Keratinocyte (primary cell): ENCODE measurements at regions not wholly inside any gene's neighbourhood (a gene's known extent, or its start where the extent isn't known, plus 50 kb on each side); places are given as distances from the start of the nearest gene placed in this dataset.

Source experiments
- DNase-seq: peaks from one replicate; pipeline ENCODE4 v3.0.0-alpha.2; 2011; ENCODE audit warnings: low read depth, missing footprints, low spot score
- FAIRE-seq: peaks from 2 replicates; lab custom pipeline; 2011; peaks lifted over from hg19 to GRCh38; lab: Jason Lieb, UNC
- H2AFZ ChIP-seq: 2 replicates; pipeline ENCODE4 v1.6.0; 2012; ENCODE audit warnings: low read length, control low read depth, inconsistent platforms; ENCODE audit not compliant: control insufficient read depth
- H3K27ac ChIP-seq: 2 replicates; pipeline ENCODE4 v1.5.1; 2011; ENCODE audit warnings: low read length; ENCODE audit not compliant: control insufficient read depth, insufficient read depth
- H3K27me3 ChIP-seq: 3 replicates; pipeline ENCODE4 v1.6.0; 2011; ENCODE audit warnings: low read length; ENCODE audit not compliant: control insufficient read depth, insufficient read depth; ENCODE audit errors: extremely low read depth
- H3K36me3 ChIP-seq, 2 experiments: 2 replicates in 1 of 2; 3 replicates in 1 of 2; pipeline ENCODE4 v1.5.1; 2011; ENCODE audit warnings: low read length in 2 of 2, mild to moderate bottlenecking in 1 of 2; ENCODE audit not compliant: control insufficient read depth in 2 of 2, insufficient read depth in 2 of 2; ENCODE audit errors: extremely low read depth in 1 of 2
- H3K4me1 ChIP-seq: 3 replicates; pipeline ENCODE4 v1.5.1; 2011; ENCODE audit warnings: low read length; ENCODE audit not compliant: control insufficient read depth, insufficient read depth; ENCODE audit errors: extremely low read depth
- H3K4me2 ChIP-seq: 3 replicates; pipeline ENCODE4 v1.6.0; 2011; ENCODE audit warnings: low read depth, low read length; ENCODE audit not compliant: control insufficient read depth, insufficient read depth; ENCODE audit errors: extremely low read depth
- H3K4me3 ChIP-seq, 3 experiments: fragments of 200-600 bp in 1 of 3; sonication (generic) in 1 of 3; 2 replicates in 2 of 3; 3 replicates in 1 of 3; pipeline ENCODE4 v1.5.1; 2011 to 2016; ENCODE audit warnings: low read length in 3 of 3, mild to moderate bottlenecking in 3 of 3, control low read depth in 2 of 3, inconsistent platforms in 1 of 3, low read depth in 1 of 3, mixed read lengths in 1 of 3, mixed run types in 1 of 3, moderate library complexity in 1 of 3; ENCODE audit not compliant: control insufficient read depth in 2 of 3, insufficient read depth in 2 of 3; ENCODE audit errors: extremely low read depth in 1 of 3
- H3K79me2 ChIP-seq: 2 replicates; pipeline ENCODE4 v1.6.0; 2012; ENCODE audit warnings: low read length; ENCODE audit not compliant: control insufficient read depth, insufficient read depth
- H3K9ac ChIP-seq: 3 replicates; pipeline ENCODE4 v1.6.0; 2011; ENCODE audit warnings: low read length; ENCODE audit not compliant: control insufficient read depth, insufficient read depth; ENCODE audit errors: extremely low read depth
- H3K9me1 ChIP-seq: 3 replicates; pipeline ENCODE4 v1.6.0; 2011; ENCODE audit warnings: low read length; ENCODE audit not compliant: control insufficient read depth, insufficient read depth; ENCODE audit errors: extremely low read depth
- H3K9me3 ChIP-seq: 2 replicates; pipeline ENCODE4 v1.5.1; 2012; ENCODE audit warnings: low read depth, low read length; ENCODE audit not compliant: control insufficient read depth
- H4K20me1 ChIP-seq: 3 replicates; pipeline ENCODE4 v1.6.0; 2011; ENCODE audit warnings: low read length; ENCODE audit not compliant: control insufficient read depth, insufficient read depth; ENCODE audit errors: extremely low read depth
- CTCF ChIP-seq, 3 experiments: IDR thresholded peaks in 1 of 3; conservative IDR thresholded peaks in 1 of 3; optimal IDR thresholded peaks in 1 of 3; 2 replicates in 2 of 3; 3 replicates in 1 of 3; pipeline versions ENCODE3 to v1.5.1; 2011; ENCODE audit warnings: low read length in 3 of 3, mild to moderate bottlenecking in 3 of 3, moderate library complexity in 2 of 3, control low read depth in 1 of 3, inconsistent platforms in 1 of 3; ENCODE audit not compliant: insufficient read depth in 2 of 3; ENCODE audit errors: extremely low read depth in 1 of 3
- EZH2 ChIP-seq: IDR thresholded peaks from one replicate; pipeline ENCODE4 v1.6.1; 2012; ENCODE audit warnings: inconsistent platforms, mild to moderate bottlenecking, low read length, moderate library complexity
- dilution Hi-C: fragments of 300-500 bp; cut with MboI; formaldehyde crosslinking; loops from one replicate; pipeline ENCODE4 v1.7.0; 2020; ENCODE audit warnings: low sequenced_read_pairs; ENCODE audit not compliant: extremely low pct_ligation_motif_present

GRCh38 chr4:122531514-122531913 is 75.0 kb upstream of the IL2 start:
- H4K20me1 ChIP-seq = no peaks in the 10 kb centered on the region
- no peak overlapping the region for H3K4me3 ChIP-seq
- H2AFZ ChIP-seq = no peak overlapping the region
- no peak overlapping the region for H3K27ac ChIP-seq
- FAIRE-seq (no peak), DNase-seq (no peak)
- no peaks in the 10 kb centered on the region for H3K9me3 ChIP-seq
- H3K79me2 ChIP-seq = no peaks in the 10 kb centered on the region
- no peaks in the 10 kb centered on the region for H3K36me3 ChIP-seq
- dilution Hi-C loops = no loop called here
- no peak for TF ChIP-seq CTCF (optimal IDR thresholded peaks at IDR 0.05 in 1 of 3, IDR thresholded peaks at IDR 0.05 in 1 of 3, conservative IDR thresholded peaks at IDR 0.05 in 1 of 3; ENCODE audit: extremely low read depth in 1 of 3, insufficient read depth in 2 of 3, low read length in 3 of 3)
- TF ChIP-seq EZH2 = no peak
- no peaks in the 10 kb centered on the region for H3K27me3 ChIP-seq
- H3K4me2 ChIP-seq = no peak overlapping the region
- no peaks in the 10 kb centered on the region for H3K4me1 ChIP-seq
- no peak overlapping the region for H3K9ac ChIP-seq
- no peaks in the 10 kb centered on the region for H3K9me1 ChIP-seq

- Histone ChIP-seq H3K9me3 (no peaks in the 10 kb centered on the region), H3K27me3 (no peaks in the 10 kb centered on the region), H3K27ac (no peak overlapping the region), H3K4me2 (no peak overlapping the region), H3K4me3 (no peak overlapping the region), H4K20me1 (no peaks in the 10 kb centered on the region), H3K4me1 (no peaks in the 10 kb centered on the region), H3K9me1 (no peaks in the 10 kb centered on the region), H3K36me3 (no peaks in the 10 kb centered on the region), H2AFZ (no peak overlapping the region), H3K9ac (no peak overlapping the region), H3K79me2 (no peaks in the 10 kb centered on the region)
- DNase-seq (no peak), FAIRE-seq (no peak)
- dilution Hi-C loops = no loop called here
- TF ChIP-seq CTCF (optimal IDR thresholded peaks at IDR 0.05 in 1 of 3, IDR thresholded peaks at IDR 0.05 in 1 of 3, conservative IDR thresholded peaks at IDR 0.05 in 1 of 3; ENCODE audit: extremely low read depth in 1 of 3, insufficient read depth in 2 of 3, low read length in 3 of 3) (no peak), EZH2 (no peak)
Measured at GRCh38 chr4:122531038-122531437, 74.5 kb upstream of the IL2 start.
